OCI-LY1 (cell line): ENCODE measurements at regions not wholly inside any gene's neighbourhood (a gene's known extent, or its start where the extent isn't known, plus 50 kb on each side); places are given as distances from the start of the nearest gene placed in this dataset.

Experiments
- CTCF ChIP-seq: fragments of 200-600 bp; sonication (generic), shearing (Covaris generic); IDR thresholded peaks from 2 replicates; pipeline ENCODE4 v1.5.1; 2017; ENCODE audit warnings: mild to moderate bottlenecking, antibody characterized with exemption, low read length, moderate library complexity, mixed read lengths
- EZH2 ChIP-seq: fragments of 200-600 bp; sonication (generic), shearing (Covaris generic); IDR thresholded peaks from 2 replicates; pipeline ENCODE4 v1.8.0; 2017; ENCODE audit warnings: borderline replicate concordance, mixed run types, mild to moderate bottlenecking, antibody characterized with exemption, low read length, moderate library complexity, mixed read lengths

- no peak for TF ChIP-seq CTCF
- TF ChIP-seq EZH2 = no peak
Measured at GRCh38 chr14:46139649-46140048, 511.9 kb downstream of the RPL10L start.
